Stimulated activated memory B cell treated with anti-CD40 and anti-IgM and Interleukin-4, amounts not matched to agents 10 μg/mL and 1 μg/mL and 100 μg/mL, for 72 hours (primary cell): ENCODE measurements at regions not wholly inside any gene's neighbourhood (a gene's known extent, or its start where the extent isn't known, plus 50 kb on each side); places are given as distances from the start of the nearest gene placed in this dataset.

Experiments
- ATAC-seq: fragments of 150-1000 bp; cut with Tn5 transposase; 2 replicates; pipeline ENCODE4 v1.10.0; 2021
- H3K27ac Mint-ChIP-seq: one replicate; pipeline ENCODE4 v1.8.0; 2022; ENCODE audit warnings: mild to moderate bottlenecking, mixed read lengths
- H3K27me3 Mint-ChIP-seq: one replicate; pipeline ENCODE4 v1.8.0; 2022; ENCODE audit warnings: mixed read lengths
- H3K36me3 Mint-ChIP-seq: one replicate; pipeline ENCODE4 v1.8.0; 2022; ENCODE audit warnings: mixed read lengths
- H3K4me1 Mint-ChIP-seq: one replicate; pipeline ENCODE4 v1.8.0; 2022; ENCODE audit warnings: mixed read lengths
- H3K4me3 Mint-ChIP-seq: one replicate; pipeline ENCODE4 v1.8.0; 2022; ENCODE audit warnings: mild to moderate bottlenecking, moderate library complexity, mixed read lengths
- H3K9me3 Mint-ChIP-seq: one replicate; pipeline ENCODE4 v1.8.0; 2022; ENCODE audit warnings: mixed read lengths

DNA sequence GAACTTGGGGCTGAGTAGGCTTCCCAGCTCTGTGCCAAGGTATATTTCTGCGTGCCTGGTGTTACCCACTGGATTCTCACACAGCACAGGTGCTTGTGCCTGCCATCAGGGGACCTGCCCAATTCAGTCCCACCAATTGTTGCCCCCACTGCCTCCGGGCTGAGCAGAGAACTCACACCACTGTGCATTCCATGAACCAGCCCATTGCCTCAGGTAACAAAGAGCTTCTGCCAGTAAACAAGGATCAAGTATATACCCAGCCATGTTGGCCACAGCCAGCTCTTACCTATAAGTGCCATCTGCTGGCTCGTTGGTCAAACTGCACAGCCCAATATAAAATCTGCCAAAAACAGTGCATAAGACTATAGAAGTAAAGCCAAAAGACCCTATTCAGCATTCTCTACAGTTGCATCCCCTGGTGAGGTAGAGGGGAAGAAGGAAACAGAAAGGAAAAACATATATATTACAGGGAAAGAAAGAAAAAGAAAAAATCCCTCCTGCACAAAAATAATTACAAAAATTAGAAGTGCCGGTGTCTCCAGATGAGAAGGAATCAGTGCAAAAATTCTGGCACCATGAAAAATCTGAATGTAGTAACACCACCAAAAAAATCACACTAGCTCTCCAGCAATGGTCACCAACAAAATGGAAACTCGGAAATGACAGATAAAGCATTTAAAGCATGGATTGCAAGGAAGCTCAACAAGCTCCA lies 241.4 kb downstream of the IBTK start:
- Mint-ChIP-seq H3K36me3 (no peaks in the 10 kb centered on the region), H3K4me3 (no peak overlapping the region), H3K27me3 (no peaks in the 10 kb centered on the region), H3K4me1 (no peaks in the 10 kb centered on the region), H3K9me3 (peaks cover 18% of the 10 kb centered on the region), H3K27ac (no peak overlapping the region)
- peak; percentile 24 for ATAC-seq

- Mint-ChIP-seq H3K36me3 (no peaks in the 10 kb centered on the region), H3K4me3 (no peak overlapping the region), H3K27me3 (no peaks in the 10 kb centered on the region), H3K9me3 (no peaks in the 10 kb centered on the region), H3K4me1 (no peaks in the 10 kb centered on the region), H3K27ac (no peak overlapping the region)
- no peak for ATAC-seq
Observed at GRCh38 chr6:82000551-82000950, 247.0 kb downstream of the IBTK start.

DNA sequence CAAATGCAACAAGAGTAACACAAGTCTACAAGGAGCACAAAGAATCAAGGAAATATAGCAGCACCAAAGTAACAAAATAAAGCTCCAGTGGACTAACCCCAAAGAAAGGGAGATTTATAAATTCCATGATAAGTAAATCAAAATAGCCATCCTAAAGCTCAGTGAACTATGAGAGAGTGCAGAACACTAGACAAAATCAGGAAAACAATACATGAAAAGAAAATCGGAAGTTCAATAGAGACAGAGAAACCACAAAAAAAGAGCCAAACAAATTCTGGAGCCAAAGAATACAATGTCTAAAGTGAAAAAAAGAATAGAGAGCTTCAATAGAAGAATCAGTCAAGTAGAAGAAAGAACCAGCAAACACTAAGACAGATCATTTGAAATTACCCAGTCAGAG lies 247.3 kb upstream of the TENT5A start:
- Mint-ChIP-seq H3K36me3 (no peaks in the 10 kb centered on the region), H3K27ac (no peak overlapping the region), H3K4me3 (no peak overlapping the region), H3K9me3 (no peaks in the 10 kb centered on the region), H3K4me1 (no peaks in the 10 kb centered on the region), H3K27me3 (no peaks in the 10 kb centered on the region)
- ATAC-seq: no peak

DNA sequence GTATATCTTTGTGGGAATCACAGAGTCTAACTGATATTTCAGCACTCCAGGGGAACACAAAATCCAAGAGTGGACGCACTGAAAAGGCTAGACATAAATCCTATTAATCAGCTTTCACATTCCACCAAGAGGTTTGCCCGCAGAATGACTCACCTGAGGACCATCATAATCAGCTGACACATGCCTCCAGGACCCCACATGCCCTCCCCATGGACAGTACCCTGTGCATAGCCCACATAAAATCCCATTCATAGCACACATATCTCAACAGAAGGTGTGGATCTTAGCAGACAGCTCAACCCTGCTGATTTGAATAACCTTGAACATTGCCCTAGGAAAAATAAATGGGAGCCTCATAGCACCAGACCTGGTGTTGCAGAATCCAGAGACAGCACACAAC lies 246.8 kb upstream of the TENT5A start:
- no peak overlapping the region for H3K27ac Mint-ChIP-seq
- no peaks in the 10 kb centered on the region for H3K4me1 Mint-ChIP-seq
- no peak for ATAC-seq
- H3K27me3 Mint-ChIP-seq: no peaks in the 10 kb centered on the region
- no peaks in the 10 kb centered on the region for H3K36me3 Mint-ChIP-seq
- no peak overlapping the region for H3K4me3 Mint-ChIP-seq
- H3K9me3 Mint-ChIP-seq: no peaks in the 10 kb centered on the region

- H3K36me3 Mint-ChIP-seq: no peaks in the 10 kb centered on the region
- no peaks in the 10 kb centered on the region for H3K4me1 Mint-ChIP-seq
- no peak for ATAC-seq
- H3K4me3 Mint-ChIP-seq: no peak overlapping the region
- no peaks in the 10 kb centered on the region for H3K27me3 Mint-ChIP-seq
- no peak overlapping the region for H3K27ac Mint-ChIP-seq
- H3K9me3 Mint-ChIP-seq: no peaks in the 10 kb centered on the region
Observed at GRCh38 chr6:81998432-81998831, 246.0 kb upstream of the TENT5A start.

DNA sequence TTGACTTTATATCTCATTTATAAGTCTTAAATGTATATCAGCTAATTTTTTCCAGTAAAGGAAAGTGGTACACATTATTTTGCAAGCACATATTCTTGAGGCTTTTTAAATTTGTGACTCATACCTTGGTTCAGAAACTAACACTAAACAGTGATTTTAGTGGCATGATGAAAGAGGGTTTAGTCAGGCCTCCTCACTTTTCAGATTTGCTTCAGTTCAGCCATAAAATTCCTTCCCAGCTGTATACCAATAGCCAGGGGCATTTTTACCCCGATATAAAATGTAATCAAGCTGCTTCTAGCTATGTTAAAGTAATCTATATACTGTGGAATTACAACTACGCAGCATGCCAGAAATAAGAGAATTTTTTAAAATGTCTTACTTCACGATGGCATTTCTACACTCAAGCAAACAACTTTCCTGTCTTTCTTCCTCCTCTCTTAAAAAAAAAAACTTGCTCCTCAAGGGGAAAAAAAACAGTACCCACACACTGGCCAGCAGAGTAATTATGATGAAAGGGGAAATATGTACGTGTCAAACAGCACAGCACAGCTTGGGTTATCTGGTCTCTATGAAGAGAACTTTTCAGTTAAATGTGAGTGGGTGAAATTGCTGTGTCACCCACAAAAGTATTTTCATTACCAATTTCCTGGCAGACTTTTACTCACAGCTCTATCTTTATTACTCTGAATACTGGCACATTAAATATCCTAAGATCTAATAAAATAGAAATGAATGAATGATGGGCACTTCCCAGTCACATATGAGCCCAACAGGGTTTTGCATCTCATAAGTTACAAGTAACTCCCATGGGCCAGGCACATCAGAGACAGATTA lies 244.8 kb upstream of the TENT5A start:
- H3K4me3 Mint-ChIP-seq: no peak overlapping the region
- H3K9me3 Mint-ChIP-seq: no peaks in the 10 kb centered on the region
- H3K4me1 Mint-ChIP-seq: no peaks in the 10 kb centered on the region
- H3K27ac Mint-ChIP-seq: no peak overlapping the region
- no peaks in the 10 kb centered on the region for H3K27me3 Mint-ChIP-seq
- no peaks in the 10 kb centered on the region for H3K36me3 Mint-ChIP-seq
- no peak for ATAC-seq

GRCh38 chr6:81996414-81996813 lies 243.9 kb upstream of the TENT5A start:
- no peak for ATAC-seq
- Mint-ChIP-seq H3K4me1 (no peaks in the 10 kb centered on the region), H3K27me3 (no peaks in the 10 kb centered on the region), H3K4me3 (no peak overlapping the region), H3K36me3 (no peaks in the 10 kb centered on the region), H3K9me3 (no peaks in the 10 kb centered on the region), H3K27ac (no peak overlapping the region)

- ATAC-seq: no peak
- H3K27ac Mint-ChIP-seq: no peak overlapping the region
- H3K9me3 Mint-ChIP-seq: no peaks in the 10 kb centered on the region
- no peaks in the 10 kb centered on the region for H3K27me3 Mint-ChIP-seq
- H3K36me3 Mint-ChIP-seq: no peaks in the 10 kb centered on the region
- no peaks in the 10 kb centered on the region for H3K4me1 Mint-ChIP-seq
- H3K4me3 Mint-ChIP-seq: no peak overlapping the region
Observed at GRCh38 chr6:81995548-81996289, 243.2 kb upstream of the TENT5A start.

DNA sequence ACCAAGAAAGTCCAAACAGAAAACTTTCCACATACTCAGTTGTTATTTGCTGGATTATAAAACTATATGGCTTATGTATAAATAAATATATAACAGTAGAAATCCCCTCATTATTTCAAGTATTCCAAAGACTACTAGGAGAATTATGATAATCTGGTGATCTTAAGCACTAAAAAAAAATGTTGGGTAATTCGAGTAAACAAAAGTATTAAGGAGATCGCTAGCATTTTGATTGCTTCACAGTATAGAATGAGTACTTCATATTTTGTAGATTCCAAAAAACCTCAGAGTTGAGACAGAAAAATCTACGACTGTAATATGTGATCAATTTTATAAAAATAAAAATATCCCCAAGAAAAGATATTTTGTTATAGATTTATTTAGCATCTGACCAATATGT lies 236.4 kb upstream of the TENT5A start:
- Mint-ChIP-seq H3K4me1 (no peaks in the 10 kb centered on the region), H3K27me3 (peaks cover 10% of the 10 kb centered on the region)
- ATAC-seq: no peak

DNA sequence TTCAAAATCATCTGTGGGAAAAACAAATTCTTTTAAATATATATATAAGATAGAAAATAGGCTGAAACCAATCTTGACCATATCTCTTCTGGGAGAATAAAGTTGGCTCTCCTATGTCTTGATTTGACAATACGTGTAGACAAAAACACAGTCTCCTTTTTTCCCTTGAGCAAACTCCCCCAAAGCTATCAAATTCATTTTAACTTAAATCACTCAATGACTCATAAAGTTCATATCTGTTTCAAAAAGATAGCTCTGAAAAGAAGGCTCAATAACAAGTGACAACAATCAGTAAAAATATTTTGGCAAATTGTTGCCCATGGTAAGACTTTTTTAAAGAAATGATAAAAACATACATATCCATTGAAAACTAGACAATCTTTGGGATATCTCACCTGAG lies 236.0 kb upstream of the TENT5A start:
- no peak overlapping the region for H3K4me3 Mint-ChIP-seq
- H3K36me3 Mint-ChIP-seq: no peaks in the 10 kb centered on the region
- no peaks in the 10 kb centered on the region for H3K9me3 Mint-ChIP-seq
- no peak for ATAC-seq
- peaks cover 10% of the 10 kb centered on the region for H3K27me3 Mint-ChIP-seq
- no peak overlapping the region for H3K27ac Mint-ChIP-seq
- no peaks in the 10 kb centered on the region for H3K4me1 Mint-ChIP-seq

More for the DNA sequence above, 236.4 kb upstream of the TENT5A start:
- Mint-ChIP-seq H3K27ac (no peak overlapping the region), H3K36me3 (no peaks in the 10 kb centered on the region), H3K4me3 (no peak overlapping the region), H3K9me3 (no peaks in the 10 kb centered on the region)

DNA sequence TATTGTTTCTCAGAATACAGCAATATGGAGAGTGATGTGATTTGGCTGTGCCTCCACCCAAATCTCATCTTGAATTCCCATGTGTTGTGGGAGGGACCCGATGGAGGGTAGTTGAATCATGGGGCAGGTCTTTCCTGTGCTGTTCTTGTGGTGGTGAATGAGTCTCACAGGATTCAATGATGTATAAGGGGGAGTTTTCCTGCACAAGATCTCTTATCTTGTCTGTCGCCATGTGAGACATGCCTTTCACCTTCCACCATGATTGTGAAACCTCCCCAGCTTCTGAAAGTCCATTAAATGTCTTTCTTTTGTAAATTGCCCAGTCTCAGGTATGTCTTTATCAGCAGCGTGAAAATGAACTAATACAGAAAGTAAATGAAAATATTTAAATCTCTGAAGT lies 234.8 kb upstream of the TENT5A start:
- H3K4me1 Mint-ChIP-seq: no peaks in the 10 kb centered on the region
- peaks cover 10% of the 10 kb centered on the region for H3K27me3 Mint-ChIP-seq
- no peaks in the 10 kb centered on the region for H3K9me3 Mint-ChIP-seq
- no peak for ATAC-seq
- no peak overlapping the region for H3K27ac Mint-ChIP-seq
- H3K4me3 Mint-ChIP-seq: no peak overlapping the region
- no peaks in the 10 kb centered on the region for H3K36me3 Mint-ChIP-seq

GRCh38 chr6:81985191-81985590 lies 232.7 kb upstream of the TENT5A start:
- ATAC-seq: no peak
- Mint-ChIP-seq H3K4me1 (no peaks in the 10 kb centered on the region), H3K27ac (no peak overlapping the region), H3K27me3 (peaks cover 8% of the 10 kb centered on the region), H3K36me3 (no peaks in the 10 kb centered on the region), H3K4me3 (no peak overlapping the region), H3K9me3 (peaks cover 3% of the 10 kb centered on the region)

- no peak for ATAC-seq
- Mint-ChIP-seq H3K4me1 (no peaks in the 10 kb centered on the region), H3K27me3 (peaks cover 2% of the 10 kb centered on the region), H3K36me3 (no peaks in the 10 kb centered on the region), H3K4me3 (no peak overlapping the region), H3K27ac (no peak overlapping the region), H3K9me3 (peaks cover 7% of the 10 kb centered on the region)
Observed at GRCh38 chr6:81984599-81984998, 232.1 kb upstream of the TENT5A start.

DNA sequence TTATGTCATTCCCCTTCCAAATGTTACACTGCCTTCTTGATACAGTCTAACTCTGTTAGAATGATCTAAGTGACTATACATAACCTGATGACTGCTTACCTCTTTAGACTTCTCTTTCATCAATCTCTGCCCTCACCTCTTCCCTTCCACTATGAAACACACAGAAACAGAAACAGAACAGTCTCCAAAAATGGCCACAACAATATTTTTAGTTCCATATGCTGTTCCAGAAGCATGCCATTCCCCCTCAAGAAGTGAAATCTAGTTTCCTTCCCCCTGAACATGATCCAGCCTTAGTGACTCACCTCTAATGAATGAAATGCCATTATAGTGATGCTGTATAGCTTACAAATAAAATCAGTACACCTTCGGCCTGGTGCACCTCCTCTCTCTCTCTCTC lies 229.3 kb upstream of the TENT5A start:
- Mint-ChIP-seq H3K27ac (no peak overlapping the region), H3K4me3 (no peak overlapping the region), H3K36me3 (no peaks in the 10 kb centered on the region), H3K27me3 (no peaks in the 10 kb centered on the region), H3K4me1 (no peaks in the 10 kb centered on the region), H3K9me3 (peaks cover 7% of the 10 kb centered on the region)
- ATAC-seq: no peak

- no peak overlapping the region for H3K27ac Mint-ChIP-seq
- no peaks in the 10 kb centered on the region for H3K4me1 Mint-ChIP-seq
- H3K4me3 Mint-ChIP-seq: no peak overlapping the region
- H3K27me3 Mint-ChIP-seq: no peaks in the 10 kb centered on the region
- peaks cover 13% of the 10 kb centered on the region for H3K9me3 Mint-ChIP-seq
- no peaks in the 10 kb centered on the region for H3K36me3 Mint-ChIP-seq
- ATAC-seq: no peak
Observed at GRCh38 chr6:81979767-81980166, 227.3 kb upstream of the TENT5A start.
